ENCODE measurements at regions not wholly inside any gene's neighbourhood (a gene's known extent, or its start where the extent isn't known, plus 50 kb on each side); places are given as distances from the start of the nearest gene placed in this dataset.

GRCh38 chr18:39359636-39360035, 1794.0 kb upstream of the CELF4 start:
- in situ Hi-C loops (cut with MboI; ENCODE audit: low pct_unique_long_range_greater_than_20kb, low sequenced_read_pairs, unreplicated experiment): no loop called here
- no peak for TF ChIP-seq CTCF (IDR thresholded peaks at IDR 0.05; ENCODE audit: extremely low read depth, insufficient read depth, missing control alignments)
- DNase-seq (ENCODE audit: low spot score): no peak

GRCh38 chr18:39350945-39351344, 1785.3 kb upstream of the CELF4 start:
- DNase-seq (ENCODE audit: low spot score): no peak
- no peak for TF ChIP-seq CTCF (IDR thresholded peaks at IDR 0.05; ENCODE audit: extremely low read depth, insufficient read depth, missing control alignments)

GRCh38 chr18:39349801-39350200, 1784.2 kb upstream of the CELF4 start:
- DNase-seq (ENCODE audit: low spot score): no peak
- in situ Hi-C loops (cut with MboI; ENCODE audit: low pct_unique_long_range_greater_than_20kb, low sequenced_read_pairs, unreplicated experiment): no loop called here
- TF ChIP-seq CTCF (IDR thresholded peaks at IDR 0.05; ENCODE audit: extremely low read depth, insufficient read depth, missing control alignments): no peak

More at GRCh38 chr18:39350945-39351344, 1785.3 kb upstream of the CELF4 start:
- in situ Hi-C loops (cut with MboI; ENCODE audit: low pct_unique_long_range_greater_than_20kb, low sequenced_read_pairs, unreplicated experiment): no loop called here

GRCh38 chr18:39348757-39349156, 1783.2 kb upstream of the CELF4 start:
- DNase-seq (ENCODE audit: low spot score): no peak
- TF ChIP-seq CTCF (IDR thresholded peaks at IDR 0.05; ENCODE audit: extremely low read depth, insufficient read depth, missing control alignments): no peak
- in situ Hi-C loops (cut with MboI; ENCODE audit: low pct_unique_long_range_greater_than_20kb, low sequenced_read_pairs, unreplicated experiment): no loop called here

- no peak for TF ChIP-seq CTCF (IDR thresholded peaks at IDR 0.05; ENCODE audit: extremely low read depth, insufficient read depth, missing control alignments)
- in situ Hi-C loops (cut with MboI; ENCODE audit: low pct_unique_long_range_greater_than_20kb, low sequenced_read_pairs, unreplicated experiment): no loop called here
Measured at GRCh38 chr18:39347701-39348100, 1782.1 kb upstream of the CELF4 start.

GRCh38 chr18:39346916-39347315, 1781.3 kb upstream of the CELF4 start:
- no peak for DNase-seq (ENCODE audit: low spot score)
- in situ Hi-C loops (cut with MboI; ENCODE audit: low pct_unique_long_range_greater_than_20kb, low sequenced_read_pairs, unreplicated experiment): no loop called here
- no peak for TF ChIP-seq CTCF (IDR thresholded peaks at IDR 0.05; ENCODE audit: extremely low read depth, insufficient read depth, missing control alignments)

More at GRCh38 chr18:39347701-39348100, 1782.1 kb upstream of the CELF4 start:
- DNase-seq (ENCODE audit: low spot score): no peak

- DNase-seq (ENCODE audit: low spot score): no peak
- in situ Hi-C loops (cut with MboI; ENCODE audit: low pct_unique_long_range_greater_than_20kb, low sequenced_read_pairs, unreplicated experiment): no loop called here
Measured at GRCh38 chr18:39345321-39345720, 1779.7 kb upstream of the CELF4 start.

More at GRCh38 chr18:39345321-39345720, 1779.7 kb upstream of the CELF4 start:
- no peak for TF ChIP-seq CTCF (IDR thresholded peaks at IDR 0.05; ENCODE audit: extremely low read depth, insufficient read depth, missing control alignments)
